Left renal pelvis (tissue), 4 donors: ENCODE measurements at regions not wholly inside any gene's neighbourhood (a gene's known extent, or its start where the extent isn't known, plus 50 kb on each side); places are given as distances from the start of the nearest gene placed in this dataset.

Experiments
- DNase-seq, 4 donors: peaks; one replicate each; pipeline ENCODE4 v3.0.0-alpha.2; 2013; ENCODE audit warnings: low read depth in 4 of 4, low spot score in 3 of 4

DNA sequence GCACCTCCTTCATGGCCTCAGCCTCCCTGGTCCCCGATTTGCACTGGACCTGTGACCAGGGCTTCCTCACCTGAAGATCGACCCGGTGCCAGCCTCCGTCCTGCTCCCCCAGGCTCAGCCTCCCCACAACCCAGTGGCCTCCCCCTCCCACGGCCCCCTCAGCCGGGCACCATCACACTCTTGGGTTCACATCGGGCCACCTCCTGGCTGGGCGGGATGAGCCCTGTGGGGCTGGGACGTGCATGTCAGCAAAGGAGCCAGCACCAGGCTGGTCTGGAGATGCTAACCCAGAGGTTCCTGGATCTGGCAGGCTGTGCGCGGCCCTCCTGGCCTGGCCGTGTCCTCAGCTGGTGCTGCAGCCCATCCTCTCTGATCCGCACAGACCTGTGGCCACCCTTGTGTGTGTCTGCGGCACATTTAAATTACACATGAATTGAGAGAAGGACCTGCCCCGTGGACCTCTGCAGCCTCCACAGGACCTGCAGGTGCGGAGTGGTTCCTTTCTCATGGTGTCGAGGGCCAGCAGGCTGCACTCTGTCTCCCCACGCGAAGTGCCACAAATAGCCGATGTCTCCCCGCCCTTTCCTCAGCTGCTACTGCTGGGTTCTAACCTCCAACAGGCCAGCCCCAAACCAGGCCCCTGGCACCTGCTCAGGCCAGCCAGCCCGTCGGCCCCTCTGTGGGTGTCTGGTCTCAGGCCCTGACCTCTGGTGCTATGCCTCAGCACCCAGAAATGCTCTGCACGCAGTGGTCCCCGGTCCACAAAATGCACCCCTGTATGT, 237.5 kb downstream of the ERMARD start:
- no peak for DNase-seq

DNA sequence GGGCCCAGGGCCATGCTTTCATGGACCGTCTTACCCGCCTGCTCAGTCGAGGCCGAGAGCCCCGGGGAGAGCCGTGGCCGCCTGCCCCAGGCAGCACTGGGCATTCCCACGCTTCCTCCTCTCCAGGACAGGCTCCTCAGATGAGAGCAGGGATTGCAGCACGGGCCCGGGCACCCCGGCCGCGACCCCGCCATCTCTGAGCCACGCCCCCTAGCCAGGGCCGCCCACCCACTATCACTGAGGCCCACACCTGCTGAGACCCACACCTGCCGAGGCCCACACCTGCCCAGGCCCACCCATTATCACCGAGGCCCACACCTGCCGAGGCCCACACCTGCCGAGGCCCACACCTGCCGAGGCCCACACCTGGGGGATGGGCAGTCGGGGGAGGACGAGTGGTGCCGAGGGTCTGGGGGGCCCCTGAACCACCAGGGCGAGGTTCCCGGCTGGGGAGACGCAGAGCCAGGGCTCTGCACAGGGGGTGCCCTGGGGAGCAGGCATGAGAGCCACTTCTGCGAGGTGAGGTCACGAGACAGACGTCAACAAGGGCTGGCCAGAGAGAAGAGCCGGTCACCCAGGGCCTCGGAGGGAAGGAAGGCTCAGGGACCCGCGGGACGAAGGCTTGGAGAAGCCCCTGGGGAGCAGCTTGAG, 235.6 kb downstream of the ERMARD start:
- no peak for DNase-seq

DNA sequence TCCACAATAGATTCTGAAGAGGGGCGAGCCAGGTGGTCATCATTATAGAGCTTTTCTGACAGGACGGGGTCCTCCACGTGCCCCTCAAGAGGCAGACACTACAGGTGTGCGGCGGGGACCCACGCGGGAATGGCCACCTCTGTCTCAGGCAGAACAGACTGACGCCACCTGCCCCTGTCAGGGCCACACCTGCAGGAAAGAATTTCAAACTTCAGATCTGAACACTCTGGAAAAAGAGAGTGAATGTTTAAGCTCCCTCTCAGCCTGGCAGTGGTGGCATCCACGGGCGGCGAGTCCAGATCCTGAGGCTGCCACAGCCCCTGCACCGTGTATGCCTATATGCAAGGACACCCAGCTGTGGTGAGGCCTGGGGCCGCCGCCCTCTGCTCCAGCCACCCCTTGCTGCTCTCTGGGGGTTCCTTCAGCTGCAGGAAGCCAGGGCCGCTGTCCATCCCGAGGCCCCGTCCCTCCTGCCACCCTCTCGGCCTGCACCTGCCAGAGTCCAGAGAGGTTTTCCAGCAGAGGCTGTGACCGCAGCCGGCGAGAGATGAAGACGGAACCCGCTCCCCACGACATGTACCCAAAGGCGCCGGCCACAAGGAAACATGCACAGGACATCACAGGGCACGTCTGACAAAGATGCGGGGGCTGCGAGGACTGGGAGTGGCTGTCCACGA, 234.9 kb downstream of the ERMARD start:
- DNase-seq: no peak

- DNase-seq: no peak
Observed at GRCh38 chr6:169985121-169986015, 233.9 kb downstream of the ERMARD start.

DNA sequence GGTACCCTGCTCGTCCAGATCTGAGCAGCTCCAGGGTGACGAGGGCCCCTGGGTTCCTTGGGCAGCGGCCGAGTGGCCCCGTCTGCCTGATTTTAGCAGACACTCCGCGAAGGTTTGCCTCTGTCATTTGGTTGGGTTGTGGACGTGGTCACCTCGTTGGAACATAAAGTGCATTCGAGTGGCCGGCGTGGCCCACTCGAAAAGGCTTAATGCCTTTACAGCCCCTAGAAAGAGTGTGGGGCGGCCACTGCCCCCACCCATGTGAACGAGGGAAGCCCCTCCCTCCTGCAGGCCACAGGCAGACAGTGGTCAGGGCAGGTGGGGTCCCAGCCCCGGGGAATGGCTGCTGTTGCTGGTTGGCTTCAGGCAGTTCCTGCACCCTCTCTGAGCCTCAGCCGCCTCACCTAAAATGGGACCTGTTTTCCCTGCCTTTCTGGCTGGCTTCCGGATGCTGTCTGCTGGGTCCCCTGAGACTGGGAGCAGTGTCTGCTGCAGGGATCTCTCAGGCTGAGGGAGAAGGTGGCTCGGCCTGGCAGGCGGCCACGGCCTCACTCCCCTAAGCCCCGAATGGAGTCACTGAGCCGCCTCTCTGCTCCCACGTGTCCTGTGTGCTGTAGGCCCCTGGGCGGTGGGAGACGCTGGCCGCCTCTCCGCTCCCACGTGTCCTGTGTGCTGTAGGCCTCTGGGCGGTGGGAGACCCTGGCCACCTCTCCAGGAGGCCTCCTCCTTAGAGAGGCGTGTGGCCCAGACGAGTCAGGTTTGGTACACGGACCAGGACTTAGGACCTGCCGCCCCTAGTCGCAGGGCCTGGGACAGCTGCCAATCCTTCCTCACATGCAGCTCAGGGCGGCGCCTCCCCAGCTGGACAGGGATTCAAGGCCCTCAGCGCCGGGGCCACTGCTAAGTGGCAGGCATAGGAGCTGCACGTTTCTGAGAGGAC, 233.0 kb downstream of the ERMARD start:
- no peak for DNase-seq

DNA sequence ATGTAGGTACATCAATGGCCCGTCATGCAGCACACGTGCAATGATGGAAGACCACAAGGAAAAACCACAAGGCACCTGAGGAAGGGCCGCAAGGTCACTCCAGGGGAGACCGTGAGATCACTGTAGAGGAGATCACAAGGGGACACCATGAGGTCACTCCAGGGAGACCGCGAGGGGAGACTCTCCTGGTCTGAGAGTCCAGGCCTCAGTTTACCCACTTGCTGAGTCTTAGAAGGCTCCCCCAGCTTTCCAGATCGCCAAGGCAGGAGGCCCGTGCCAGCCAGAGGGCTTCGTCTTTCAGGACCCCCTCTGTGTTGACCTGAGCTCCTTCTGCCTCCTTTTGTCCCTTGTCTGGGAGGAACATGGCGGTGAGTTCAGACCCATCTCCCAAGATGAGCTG, 232.2 kb downstream of the ERMARD start:
- no peak for DNase-seq

DNA sequence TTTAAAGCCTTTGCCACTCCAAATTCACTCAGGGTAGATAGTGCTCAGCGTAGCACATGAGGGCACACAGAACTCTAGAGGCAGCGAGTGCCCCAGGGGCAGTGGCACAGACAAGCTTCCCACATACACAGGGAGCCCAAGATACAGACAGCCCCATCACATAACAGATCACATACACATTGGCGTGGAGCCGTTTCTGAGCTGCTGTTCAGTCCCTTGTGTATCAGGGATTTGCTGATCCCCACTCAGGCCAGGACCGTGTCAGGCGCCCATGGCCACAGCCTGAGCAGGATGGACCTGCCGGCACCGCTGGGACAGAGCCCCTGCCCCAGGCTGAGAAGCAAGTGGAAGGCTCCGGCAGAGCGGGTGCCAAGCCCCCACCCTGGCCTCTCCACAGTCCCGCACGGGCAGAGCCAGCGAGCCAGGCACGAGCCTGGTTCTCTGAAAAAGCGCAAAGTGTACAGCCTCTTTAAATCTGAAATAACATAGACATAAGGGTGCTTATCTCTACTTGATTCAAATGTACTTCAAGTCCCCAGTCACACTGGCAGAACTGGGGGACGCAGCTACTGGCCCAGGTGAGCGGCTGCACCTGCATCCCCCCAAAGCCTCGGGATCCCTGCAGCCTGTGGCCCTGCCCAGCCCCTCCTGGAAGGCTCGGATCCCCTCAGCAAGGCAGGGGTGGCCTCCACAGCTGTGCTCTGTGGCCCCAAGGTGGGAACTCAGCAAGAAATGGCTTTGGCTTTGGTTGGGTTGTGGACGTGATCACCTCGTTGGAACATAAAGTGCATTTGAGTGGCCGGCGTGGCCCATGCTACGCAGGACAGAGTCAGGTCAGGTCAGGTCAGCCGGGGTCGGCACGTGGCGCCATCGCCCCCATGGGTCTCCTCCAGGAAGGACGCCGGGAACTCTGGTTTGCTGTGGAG, 231.3 kb downstream of the ERMARD start:
- no peak for DNase-seq

GRCh38 chr6:169981969-169982368, 230.5 kb downstream of the ERMARD start:
- DNase-seq: no peak

DNA sequence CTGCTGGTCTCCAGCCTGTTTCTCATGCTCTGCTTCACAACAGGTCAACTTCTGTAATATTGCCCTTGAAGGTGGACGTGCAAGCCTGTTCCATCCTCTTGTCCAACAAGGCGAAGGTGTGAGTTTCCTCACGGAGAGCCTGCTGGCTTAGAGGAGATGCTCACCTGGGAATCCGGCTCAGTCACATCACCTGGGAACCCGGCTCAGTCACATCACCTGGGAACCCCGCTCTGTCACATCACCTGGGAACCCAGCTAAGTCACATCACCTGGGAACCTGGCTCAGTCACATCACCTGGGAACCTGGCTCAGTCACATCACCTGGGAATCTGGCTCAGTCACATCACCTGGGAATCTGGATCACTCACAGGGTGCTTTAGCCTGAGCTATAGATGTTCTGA, 230.1 kb downstream of the ERMARD start:
- DNase-seq: no peak

DNA sequence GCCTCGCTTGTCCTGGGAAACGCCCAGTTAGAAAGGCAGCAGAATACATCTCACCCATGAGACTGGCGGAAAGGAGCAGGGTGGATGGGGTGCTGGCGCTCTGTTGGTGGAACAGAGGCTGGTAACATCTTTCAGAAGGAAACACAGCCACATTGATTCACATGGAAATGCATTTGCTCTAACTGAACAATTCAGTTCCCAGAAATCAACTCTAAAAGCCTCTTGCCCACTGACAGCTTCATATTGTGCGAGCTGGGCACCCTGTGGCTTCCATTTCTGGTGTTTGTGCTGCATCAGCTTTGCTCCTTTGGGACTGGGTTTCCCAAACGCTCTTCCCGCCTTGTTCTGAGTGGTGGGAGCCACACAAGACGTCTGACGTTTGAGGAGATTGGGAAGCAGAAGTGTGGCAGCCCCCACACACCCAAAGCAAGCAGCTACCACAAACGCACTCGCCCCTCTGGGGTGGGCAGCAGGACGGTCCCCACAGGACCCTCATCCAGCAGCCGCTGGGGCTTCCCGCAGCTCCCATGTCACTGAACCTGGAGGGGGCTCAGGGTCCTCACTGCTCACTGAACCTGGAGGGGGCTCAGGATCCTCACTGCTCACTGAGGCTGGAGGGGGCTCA, 229.5 kb downstream of the ERMARD start:
- DNase-seq: no peak

GRCh38 chr6:169979873-169980432, 228.5 kb downstream of the ERMARD start:
- no peak for DNase-seq

- DNase-seq: no peak
Observed at GRCh38 chr6:169978615-169979161, 227.3 kb downstream of the ERMARD start.

DNA sequence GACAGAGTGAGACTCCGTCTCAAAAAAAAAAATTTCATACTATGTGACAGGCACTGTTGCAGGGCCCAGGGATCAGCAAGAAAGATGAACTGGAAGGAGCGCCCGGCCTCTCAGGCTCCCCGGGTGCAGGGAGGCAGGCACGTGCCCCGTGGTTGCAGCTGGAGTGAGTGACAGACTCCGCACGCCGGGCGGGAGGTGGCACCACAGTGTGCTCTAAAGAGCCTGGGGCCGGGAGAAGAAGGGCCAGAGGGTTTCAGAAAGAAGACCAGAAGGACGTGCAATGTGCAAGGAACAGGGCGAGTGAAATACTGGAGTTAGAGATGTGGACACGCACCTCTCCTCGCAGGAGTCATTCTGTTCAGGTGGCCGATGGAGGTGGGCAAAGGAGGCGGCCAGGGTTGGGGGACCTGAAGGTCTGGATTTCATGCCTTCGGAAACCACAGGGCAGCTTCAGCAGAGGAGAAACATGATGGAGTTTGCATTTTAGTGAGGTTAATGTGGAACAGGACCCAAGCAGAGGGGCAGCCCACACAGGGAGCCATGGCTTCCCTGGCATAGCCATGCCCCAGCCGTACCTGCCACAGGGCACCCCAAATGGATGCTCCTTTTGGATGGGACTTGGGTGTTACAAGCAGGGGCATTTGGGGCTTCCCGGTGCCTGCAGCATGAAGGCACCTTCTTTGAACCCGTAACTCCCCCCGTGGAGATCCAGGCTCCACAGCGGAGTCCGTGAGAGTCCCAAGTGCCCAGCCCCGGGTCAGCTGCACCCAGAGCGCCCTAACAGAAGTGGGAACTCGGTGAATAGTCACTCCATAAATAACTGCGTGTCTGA, 226.2 kb downstream of the ERMARD start:
- no peak for DNase-seq

DNA sequence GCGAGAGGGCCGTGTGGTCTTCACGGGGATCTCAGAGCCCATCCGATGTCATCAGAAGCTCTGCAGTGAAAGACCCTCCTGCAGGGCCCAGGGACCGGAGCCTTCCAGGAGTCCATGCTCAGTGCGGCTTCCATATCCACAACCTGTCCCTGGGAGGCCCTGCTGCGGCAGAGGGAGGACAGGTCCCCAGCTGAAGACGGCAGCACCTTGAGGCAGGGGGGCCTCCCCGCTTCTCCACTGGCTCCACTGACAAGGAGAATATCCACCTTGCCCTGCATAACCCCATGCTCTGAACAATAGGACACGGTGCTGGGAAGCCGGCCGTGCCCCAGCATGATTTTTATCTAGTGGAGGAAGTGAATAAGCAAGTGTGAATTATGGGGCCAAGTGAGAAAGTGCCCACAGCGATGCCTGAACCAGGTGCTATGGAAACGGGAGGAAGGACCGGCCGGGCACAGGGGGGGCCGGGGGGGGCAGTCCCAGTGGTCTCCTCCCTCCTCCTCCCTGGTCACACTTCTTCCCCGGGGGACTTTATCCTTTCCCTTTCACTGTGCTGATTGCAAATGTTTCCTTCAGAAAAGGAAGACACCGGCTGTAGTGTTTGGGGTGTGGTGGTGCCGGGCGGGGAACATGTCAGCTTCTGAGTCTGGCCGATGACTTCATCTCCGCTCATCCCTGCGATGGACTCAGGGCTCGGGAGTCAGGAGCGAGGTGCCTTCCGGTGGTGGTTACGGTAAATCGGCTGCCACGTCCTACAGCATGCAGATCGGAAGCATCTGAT, 225.1 kb downstream of the ERMARD start:
- no peak for DNase-seq

- DNase-seq: no peak
Observed at GRCh38 chr6:169975701-169976100, 224.3 kb downstream of the ERMARD start.

DNA sequence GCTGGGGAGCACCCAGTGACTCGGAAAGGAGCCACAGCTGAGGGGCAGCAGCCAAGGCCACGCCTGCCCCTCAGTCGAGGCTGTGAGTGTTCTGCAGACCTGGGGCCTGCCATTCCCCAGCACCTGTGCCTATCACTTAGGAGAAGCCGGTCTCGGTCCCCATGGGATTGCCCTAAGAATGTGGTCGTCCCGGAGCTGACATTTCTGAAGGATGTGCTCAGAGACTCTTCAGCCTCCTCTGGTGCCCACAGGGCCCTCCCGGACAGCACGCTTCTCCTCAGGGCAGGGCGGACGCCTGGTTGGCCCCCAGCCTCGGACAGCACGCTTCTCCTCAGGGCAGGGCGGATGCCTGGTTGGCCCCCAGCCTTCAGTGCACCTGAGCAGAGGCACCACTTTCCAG, 223.9 kb downstream of the ERMARD start:
- DNase-seq: no peak
